Choroid plexus epithelial cell (primary cell): ENCODE measurements at regions not wholly inside any gene's neighbourhood (a gene's known extent, or its start where the extent isn't known, plus 50 kb on each side); places are given as distances from the start of the nearest gene placed in this dataset.

ENCODE experiments used
- DNase-seq: peaks from one replicate; pipeline ENCODE4 v3.0.0-alpha.2; 2010; ENCODE audit warnings: low read depth
- H3K4me3 ChIP-seq: 2 replicates; pipeline ENCODE4 v1.5.1; 2011; ENCODE audit warnings: low read depth, mild to moderate bottlenecking, control low read depth, low read length, moderate library complexity
- CTCF ChIP-seq: conservative IDR thresholded peaks from 2 replicates; pipeline ENCODE4 v1.5.1; 2011; ENCODE audit warnings: low read depth, mild to moderate bottlenecking, control low read depth, inconsistent platforms, low read length, moderate library complexity

DNA sequence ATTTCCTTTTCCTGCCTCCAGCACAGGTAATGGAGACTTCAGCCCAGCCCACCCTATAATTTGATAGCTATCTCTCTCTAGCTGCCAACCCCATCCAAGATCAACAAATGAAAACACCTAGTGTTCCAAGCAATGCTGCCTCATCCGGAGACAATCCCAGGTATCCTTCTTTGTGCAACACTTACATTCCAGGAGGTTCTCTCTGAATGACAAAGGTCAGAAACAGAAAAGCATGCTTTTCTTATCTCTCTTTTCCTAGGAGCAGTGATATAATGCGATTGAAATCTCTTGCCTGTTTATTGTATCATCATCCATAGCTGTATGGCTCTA, 699.3 kb downstream of the INHBA start:
- no peak for DNase-seq
- no peak for TF ChIP-seq CTCF
- no peak overlapping the region for H3K4me3 ChIP-seq

- peak; percentile 73 for DNase-seq
- peak; percentile 91 for TF ChIP-seq CTCF
- H3K4me3 ChIP-seq, result no peak overlapping the region
These were observed 699.9 kb downstream of the INHBA start for GRCh38 chr7:41002741-41003610.

DNA sequence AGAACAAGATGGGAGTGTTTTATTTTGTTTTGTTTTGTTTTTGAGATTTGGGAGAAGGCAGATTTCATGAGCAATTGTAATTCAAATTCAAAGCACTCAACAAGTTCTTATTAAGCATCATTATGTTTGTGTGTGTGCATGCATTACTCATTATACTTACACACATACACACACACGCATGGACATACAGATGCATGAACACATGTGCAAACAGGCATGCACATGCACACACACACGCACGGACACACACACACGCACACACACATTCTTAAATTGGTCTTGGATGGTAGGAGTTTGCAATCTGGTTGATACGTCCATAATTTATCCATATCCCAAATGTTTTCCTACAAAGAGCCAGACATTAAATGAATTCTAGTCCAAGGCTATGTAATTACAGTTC, 702.8 kb downstream of the INHBA start:
- H3K4me3 ChIP-seq, result no peak overlapping the region

DNA sequence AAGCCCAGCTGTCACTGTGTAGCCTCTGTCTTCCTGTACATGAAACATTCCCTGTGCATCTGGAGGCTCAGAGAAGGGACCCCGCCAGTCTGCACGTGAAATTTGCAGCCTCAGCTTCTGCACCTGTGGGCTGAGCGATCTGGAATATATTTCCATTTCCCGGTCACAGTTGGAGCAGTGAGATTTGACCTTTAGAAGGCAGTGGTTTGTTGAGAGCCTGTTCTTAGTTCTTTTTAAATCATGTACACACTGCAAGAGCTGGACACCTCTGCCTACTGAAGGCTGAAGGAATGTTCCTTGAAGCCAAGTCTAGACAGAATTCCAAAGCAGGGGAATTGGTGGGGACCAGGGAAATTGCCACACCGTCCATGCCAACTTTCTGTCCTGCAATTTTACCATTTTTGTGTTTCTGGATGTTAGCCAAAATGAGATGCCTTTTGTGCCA, 706.6 kb downstream of the INHBA start:
- DNase-seq, result no peak
- no peak overlapping the region for H3K4me3 ChIP-seq
- TF ChIP-seq CTCF, result no peak

More for the DNA sequence above, 702.8 kb downstream of the INHBA start:
- no peak for TF ChIP-seq CTCF
- DNase-seq, result no peak

DNA sequence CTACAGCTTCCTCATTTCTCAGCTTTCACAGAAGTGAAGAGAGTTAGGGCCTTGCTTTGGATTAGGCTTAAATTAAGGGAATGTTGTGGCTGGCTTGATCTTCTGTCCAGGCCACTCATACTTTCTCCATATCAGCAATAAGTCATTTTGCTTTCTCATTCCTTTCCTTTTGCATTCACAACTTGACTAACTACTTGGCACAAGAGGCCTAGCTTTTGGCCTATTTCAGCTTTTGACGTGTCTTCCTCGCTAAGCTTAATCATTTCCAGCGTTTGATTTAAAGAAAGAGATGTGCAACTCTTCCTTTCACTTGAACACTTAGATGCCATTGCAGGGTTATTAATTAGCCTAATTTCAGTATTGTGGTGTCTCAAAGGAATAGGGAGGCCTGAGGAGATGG, 712.0 kb downstream of the INHBA start:
- no peak for TF ChIP-seq CTCF
- H3K4me3 ChIP-seq, result no peak overlapping the region
- DNase-seq, result no peak

- H3K4me3 ChIP-seq, result no peak overlapping the region
- DNase-seq, result no peak
- no peak for TF ChIP-seq CTCF
These were observed 715.3 kb downstream of the INHBA start for GRCh38 chr7:40987571-40987970.

DNA sequence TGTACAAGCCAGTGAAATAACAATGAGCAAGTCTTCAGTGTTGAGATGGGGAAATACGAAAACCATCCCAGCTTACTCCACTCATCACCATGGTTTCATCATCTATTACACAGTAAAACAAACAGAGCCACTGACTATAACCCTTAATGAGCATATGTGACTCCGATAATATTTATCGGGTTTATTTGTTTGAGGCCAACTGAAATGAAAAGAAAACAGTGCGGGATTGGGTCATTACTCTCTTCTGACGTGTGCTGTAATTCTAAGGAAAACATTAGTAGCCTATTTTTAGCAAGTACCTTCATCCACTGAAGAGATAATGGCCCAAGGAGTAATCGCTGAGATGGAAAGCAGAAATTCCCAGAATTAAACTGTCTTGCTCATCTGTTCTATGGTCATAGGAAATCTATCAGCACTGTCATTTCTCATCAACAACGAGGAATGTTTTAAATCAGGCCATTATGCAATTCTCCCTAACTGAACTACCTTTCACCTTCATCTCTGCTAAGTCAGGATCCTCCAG, 716.5 kb downstream of the INHBA start:
- H3K4me3 ChIP-seq, result no peak overlapping the region
- no peak for TF ChIP-seq CTCF
- DNase-seq, result peak; percentile 95
